Loucy (cell line): ENCODE measurements at regions not wholly inside any gene's neighbourhood (a gene's known extent, or its start where the extent isn't known, plus 50 kb on each side); places are given as distances from the start of the nearest gene placed in this dataset.

ENCODE experiments used
- CTCF ChIP-seq: fragments of 200-600 bp; sonication (generic); conservative IDR thresholded peaks from 2 replicates; pipeline ENCODE4 v1.5.1; 2014; ENCODE audit warnings: mild to moderate bottlenecking, antibody characterized with exemption, low read length
- EZH2phosphoT487 ChIP-seq: fragments of 200-600 bp; IDR thresholded peaks from 2 replicates; pipeline ENCODE4 v1.6.1; 2018; ENCODE audit warnings: antibody characterized with exemption, mild to moderate bottlenecking, moderate library complexity, borderline replicate concordance

- TF ChIP-seq CTCF: no peak
- TF ChIP-seq EZH2phosphoT487: no peak
Measured at GRCh38 chr12:131589221-131589897, 121.5 kb upstream of the SFSWAP start.
